ENCODE measurements at regions not wholly inside any gene's neighbourhood (a gene's known extent, or its start where the extent isn't known, plus 50 kb on each side); places are given as distances from the start of the nearest gene placed in this dataset.

GRCh38 chr21:31538816-31539215 lies 120.7 kb upstream of the SOD1 start:
- TF ChIP-seq CTCF (IDR thresholded peaks at IDR 0.05) (no peak), POLR2A (IDR thresholded peaks at IDR 0.05) (no peak)
